OCI-LY1 (cell line): ENCODE measurements at regions not wholly inside any gene's neighbourhood (a gene's known extent, or its start where the extent isn't known, plus 50 kb on each side); places are given as distances from the start of the nearest gene placed in this dataset.
"Not testable (repeated sequence)": the region's sequence is repeated elsewhere in the genome, so short reads cannot be mapped to it uniquely, and the experiment has no call there.

Experiments
- H2AFZ ChIP-seq: fragments of 200-600 bp; sonication (generic), shearing (Covaris generic); 2 replicates; pipeline ENCODE4 v1.6.0; 2014; ENCODE audit warnings: antibody characterized with exemption, mild to moderate bottlenecking, low read length
- H3F3A ChIP-seq: fragments of 200-600 bp; sonication (generic), shearing (Covaris generic); 2 replicates; pipeline ENCODE4 v1.6.0; 2014; ENCODE audit warnings: mild to moderate bottlenecking, antibody characterized with exemption, low read length, moderate library complexity; ENCODE audit not compliant: insufficient read depth
- H3K27ac ChIP-seq: fragments of 200-600 bp; sonication (generic); 2 replicates; pipeline ENCODE4 v1.5.1; 2014; ENCODE audit warnings: low read length, mixed run types, mild to moderate bottlenecking, low read depth; ENCODE audit not compliant: poor library complexity, severe bottlenecking
- H3K27me3 ChIP-seq: fragments of 200-600 bp; sonication (generic); 2 replicates; pipeline ENCODE4 v1.6.0; 2014; ENCODE audit warnings: antibody characterized with exemption, mild to moderate bottlenecking, low read length, moderate library complexity; ENCODE audit not compliant: insufficient read depth
- H3K36me3 ChIP-seq: fragments of 200-600 bp; sonication (generic); 2 replicates; pipeline ENCODE4 v1.6.1; 2014; ENCODE audit warnings: mild to moderate bottlenecking, antibody characterized with exemption, low read length, moderate library complexity, mixed read lengths; ENCODE audit not compliant: insufficient read depth
- H3K4me1 ChIP-seq: fragments of 200-600 bp; sonication (generic); 2 replicates; pipeline ENCODE4 v1.5.1; 2014; ENCODE audit warnings: mild to moderate bottlenecking, low read length, moderate library complexity; ENCODE audit not compliant: insufficient read depth, severe bottlenecking
- H3K4me2 ChIP-seq: fragments of 200-600 bp; sonication (generic), shearing (Covaris generic); 2 replicates; pipeline ENCODE4 v1.6.1; 2014; ENCODE audit warnings: low read length
- H3K4me3 ChIP-seq: fragments of 200-600 bp; sonication (generic); 2 replicates; pipeline ENCODE4 v1.5.1; 2014; ENCODE audit warnings: low read length, low read depth, mild to moderate bottlenecking, mixed read lengths; ENCODE audit not compliant: poor library complexity, severe bottlenecking
- H3K79me2 ChIP-seq: fragments of 200-600 bp; shearing (Covaris generic); 2 replicates; pipeline ENCODE4 v1.6.1; 2016; ENCODE audit warnings: mixed run types, low read length, mixed read lengths; ENCODE audit not compliant: insufficient read depth
- H3K9ac ChIP-seq: fragments of 200-600 bp; sonication (generic), shearing (Covaris generic); 2 replicates; pipeline ENCODE4 v1.6.1; 2014; ENCODE audit warnings: mild to moderate bottlenecking, low read length, mixed read lengths
- H3K9me2 ChIP-seq: fragments of 200-600 bp; sonication (generic), shearing (Covaris generic); 2 replicates; pipeline ENCODE4 v1.6.1; 2014; ENCODE audit warnings: low read depth, mild to moderate bottlenecking, low read length, mixed read lengths
- H3K9me3 ChIP-seq: fragments of 200-600 bp; shearing (Covaris generic); 2 replicates; pipeline ENCODE4 v1.6.1; 2014; ENCODE audit warnings: low read length, mixed read lengths
- H4K20me1 ChIP-seq: fragments of 200-600 bp; sonication (generic), shearing (Covaris generic); 2 replicates; pipeline ENCODE4 v1.6.0; 2016; ENCODE audit warnings: mild to moderate bottlenecking, low read length; ENCODE audit not compliant: insufficient read depth
- CTCF ChIP-seq: fragments of 200-600 bp; sonication (generic), shearing (Covaris generic); IDR thresholded peaks from 2 replicates; pipeline ENCODE4 v1.5.1; 2017; ENCODE audit warnings: mild to moderate bottlenecking, antibody characterized with exemption, low read length, moderate library complexity, mixed read lengths
- EZH2 ChIP-seq: fragments of 200-600 bp; sonication (generic), shearing (Covaris generic); IDR thresholded peaks from 2 replicates; pipeline ENCODE4 v1.8.0; 2017; ENCODE audit warnings: borderline replicate concordance, mixed run types, mild to moderate bottlenecking, antibody characterized with exemption, low read length, moderate library complexity, mixed read lengths

GRCh38 chr13:65787082-65787481 is 1443.1 kb downstream of the PCDH9 start:
- Histone ChIP-seq H3K27me3 (no peaks in the 10 kb centered on the region), H3K4me1 (peaks cover 6% of the 10 kb centered on the region), H3F3A (no peaks in the 10 kb centered on the region), H3K4me2 (no peak overlapping the region), H3K79me2 (no peaks in the 10 kb centered on the region), H3K36me3 (no peaks in the 10 kb centered on the region), H3K27ac (no peak overlapping the region), H2AFZ (no peak overlapping the region), H4K20me1 (no peaks in the 10 kb centered on the region), H3K9me3 (0 out of 2 replicates have a peak, but pooled peaks cover under 1% of the 10 kb centered on the region), H3K4me3 (no peak overlapping the region), H3K9ac (no peak overlapping the region), H3K9me2 (no peaks in the 10 kb centered on the region)
- TF ChIP-seq EZH2 (no peak), CTCF (no peak)

- Histone ChIP-seq H4K20me1 (no peaks in the 10 kb centered on the region), H2AFZ (peak overlapping the region; percentile 24; the same call in 1 of the 2 replicates), H3K4me2 (no peak overlapping the region), H3K79me2 (no peaks in the 10 kb centered on the region), H3F3A (no peaks in the 10 kb centered on the region), H3K9ac (no peak overlapping the region), H3K27ac (no peak overlapping the region), H3K4me1 (peaks cover 6% of the 10 kb centered on the region), H3K36me3 (no peaks in the 10 kb centered on the region), H3K9me3 (0 out of 2 replicates have a peak, but pooled peaks cover 3% of the 10 kb centered on the region), H3K27me3 (no peaks in the 10 kb centered on the region), H3K4me3 (no peak overlapping the region), H3K9me2 (no peaks in the 10 kb centered on the region)
- TF ChIP-seq CTCF, result no peak
- TF ChIP-seq EZH2, result no peak
Observed at GRCh38 chr13:65784088-65784816, 1445.9 kb downstream of the PCDH9 start.

GRCh38 chr13:65783383-65783782 is 1446.8 kb downstream of the PCDH9 start:
- no peaks in the 10 kb centered on the region for H3K79me2 ChIP-seq
- peaks cover 6% of the 10 kb centered on the region for H3K4me1 ChIP-seq
- H4K20me1 ChIP-seq, result no peaks in the 10 kb centered on the region
- no peak overlapping the region for H3K4me3 ChIP-seq
- TF ChIP-seq EZH2, result no peak
- TF ChIP-seq CTCF, result no peak
- H3K9me3 ChIP-seq, result 0 out of 2 replicates have a peak, but pooled peaks cover 3% of the 10 kb centered on the region
- H3K27ac ChIP-seq, result no peak overlapping the region
- H3K4me2 ChIP-seq, result no peak overlapping the region
- no peak overlapping the region for H3K9ac ChIP-seq
- H3F3A ChIP-seq, result no peaks in the 10 kb centered on the region
- no peak overlapping the region for H2AFZ ChIP-seq
- H3K27me3 ChIP-seq, result no peaks in the 10 kb centered on the region
- no peaks in the 10 kb centered on the region for H3K36me3 ChIP-seq
- no peaks in the 10 kb centered on the region for H3K9me2 ChIP-seq

GRCh38 chr13:65771704-65772313 is 1458.3 kb downstream of the PCDH9 start:
- not testable (repeated sequence) for H3K4me1 ChIP-seq, H3K27me3 ChIP-seq, H3K4me3 ChIP-seq, H3K36me3 ChIP-seq, H3K9ac ChIP-seq, H4K20me1 ChIP-seq, H3F3A ChIP-seq, H2AFZ ChIP-seq, H3K27ac ChIP-seq, H3K9me2 ChIP-seq, H3K79me2 ChIP-seq, H3K4me2 ChIP-seq
- H3K9me3 ChIP-seq, result peaks cover 12% of the 10 kb centered on the region
